Testis (tissue), 2 donors: ENCODE measurements at regions not wholly inside any gene's neighbourhood (a gene's known extent, or its start where the extent isn't known, plus 50 kb on each side); places are given as distances from the start of the nearest gene placed in this dataset.
"Not testable (repeated sequence)": the region's sequence is repeated elsewhere in the genome, so short reads cannot be mapped to it uniquely, and the experiment has no call there.

ENCODE experiments used
- DNase-seq: peaks from one replicate; pipeline ENCODE4 v3.0.0-alpha.2; 2019
- H3K27ac ChIP-seq, 2 donors: fragments of 200-600 bp; sonication (generic); one replicate each; pipeline ENCODE4 v1.5.1; 2019
- H3K27me3 ChIP-seq: fragments of 200-600 bp; sonication (generic); one replicate; pipeline ENCODE4 v1.5.1; 2019
- H3K36me3 ChIP-seq: fragments of 200-600 bp; sonication (generic); one replicate; pipeline ENCODE4 v1.5.1; 2017; ENCODE audit warnings: low read depth; ENCODE audit errors: missing control alignments
- H3K4me1 ChIP-seq: fragments of 200-600 bp; sonication (generic); one replicate; pipeline ENCODE4 v1.5.1; 2019
- H3K4me3 ChIP-seq, 2 donors: fragments of 200-600 bp; sonication (generic); one replicate each; pipeline ENCODE4 v1.5.1; 2017 to 2019
- H3K9me3 ChIP-seq: fragments of 200-600 bp; sonication (generic); one replicate; pipeline ENCODE4 v1.5.1; 2017
- POLR2A ChIP-seq: fragments of 450-650 bp; IDR thresholded peaks from one replicate; pipeline ENCODE4 v1.6.1; 2017; ENCODE audit warnings: antibody characterized with exemption, mild to moderate bottlenecking, moderate library complexity
- WGBS, 2 donors: methylation state at CpG; one replicate each; pipeline ENCODE4 v1.1.5; 2018; 5-methylcytosine and 5-hydroxymethylcytosine counted together
- intact Hi-C: fragments of 100-400 bp; cut with DNase I; formaldehyde crosslinking; loops from one replicate; pipeline ENCODE4 v1.15.1; 2023; ENCODE audit warnings: low total_unique reads
- TF ChIP-seq, protein P1 (sequence below), 3 experiments: fragments of 450-650 bp in 2 of 3; fragments of 200-600 bp in 1 of 3; sonication (generic) in 1 of 3; IDR thresholded peaks; one replicate each; pipeline ENCODE4 v1.5.1; 2016 to 2019; ENCODE audit warnings: antibody characterized with exemption in 3 of 3, mild to moderate bottlenecking in 2 of 3, moderate library complexity in 1 of 3

DNA sequence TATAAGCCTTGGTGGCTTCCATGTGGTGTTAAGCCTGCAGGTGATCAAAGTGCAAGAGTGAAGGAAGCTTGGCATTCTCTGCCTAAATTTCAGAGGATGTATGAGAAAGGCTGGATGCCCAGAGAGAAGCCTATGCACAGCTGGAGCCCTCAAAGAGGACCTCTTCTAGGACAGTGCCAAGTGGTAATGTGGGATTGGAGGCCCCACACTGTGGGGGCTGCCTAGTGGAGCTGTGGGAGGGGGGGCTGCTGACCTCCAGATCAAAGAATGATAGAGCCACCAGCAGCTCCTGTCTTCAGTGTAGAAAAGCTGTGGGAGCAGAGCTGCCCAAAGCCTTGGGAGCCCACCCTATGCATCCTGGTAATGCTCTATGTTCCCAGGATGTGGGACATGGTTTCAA, 1512.7 kb upstream of the TPTE start:
- no peaks in the 10 kb centered on the region for H3K27me3 ChIP-seq
- H3K9me3 ChIP-seq, result no peaks in the 10 kb centered on the region
- no peak for DNase-seq
- intact Hi-C loops, result no loop called here
- TF ChIP-seq, protein P1, sequence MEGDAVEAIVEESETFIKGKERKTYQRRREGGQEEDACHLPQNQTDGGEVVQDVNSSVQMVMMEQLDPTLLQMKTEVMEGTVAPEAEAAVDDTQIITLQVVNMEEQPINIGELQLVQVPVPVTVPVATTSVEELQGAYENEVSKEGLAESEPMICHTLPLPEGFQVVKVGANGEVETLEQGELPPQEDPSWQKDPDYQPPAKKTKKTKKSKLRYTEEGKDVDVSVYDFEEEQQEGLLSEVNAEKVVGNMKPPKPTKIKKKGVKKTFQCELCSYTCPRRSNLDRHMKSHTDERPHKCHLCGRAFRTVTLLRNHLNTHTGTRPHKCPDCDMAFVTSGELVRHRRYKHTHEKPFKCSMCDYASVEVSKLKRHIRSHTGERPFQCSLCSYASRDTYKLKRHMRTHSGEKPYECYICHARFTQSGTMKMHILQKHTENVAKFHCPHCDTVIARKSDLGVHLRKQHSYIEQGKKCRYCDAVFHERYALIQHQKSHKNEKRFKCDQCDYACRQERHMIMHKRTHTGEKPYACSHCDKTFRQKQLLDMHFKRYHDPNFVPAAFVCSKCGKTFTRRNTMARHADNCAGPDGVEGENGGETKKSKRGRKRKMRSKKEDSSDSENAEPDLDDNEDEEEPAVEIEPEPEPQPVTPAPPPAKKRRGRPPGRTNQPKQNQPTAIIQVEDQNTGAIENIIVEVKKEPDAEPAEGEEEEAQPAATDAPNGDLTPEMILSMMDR (IDR thresholded peaks at IDR 0.05), result no peak
- TF ChIP-seq POLR2A, result no peak
- H3K27ac ChIP-seq, result no peak overlapping the region
- no peaks in the 10 kb centered on the region for H3K4me1 ChIP-seq
- no peaks in the 10 kb centered on the region for H3K36me3 ChIP-seq
- H3K4me3 ChIP-seq, result no peak overlapping the region

DNA sequence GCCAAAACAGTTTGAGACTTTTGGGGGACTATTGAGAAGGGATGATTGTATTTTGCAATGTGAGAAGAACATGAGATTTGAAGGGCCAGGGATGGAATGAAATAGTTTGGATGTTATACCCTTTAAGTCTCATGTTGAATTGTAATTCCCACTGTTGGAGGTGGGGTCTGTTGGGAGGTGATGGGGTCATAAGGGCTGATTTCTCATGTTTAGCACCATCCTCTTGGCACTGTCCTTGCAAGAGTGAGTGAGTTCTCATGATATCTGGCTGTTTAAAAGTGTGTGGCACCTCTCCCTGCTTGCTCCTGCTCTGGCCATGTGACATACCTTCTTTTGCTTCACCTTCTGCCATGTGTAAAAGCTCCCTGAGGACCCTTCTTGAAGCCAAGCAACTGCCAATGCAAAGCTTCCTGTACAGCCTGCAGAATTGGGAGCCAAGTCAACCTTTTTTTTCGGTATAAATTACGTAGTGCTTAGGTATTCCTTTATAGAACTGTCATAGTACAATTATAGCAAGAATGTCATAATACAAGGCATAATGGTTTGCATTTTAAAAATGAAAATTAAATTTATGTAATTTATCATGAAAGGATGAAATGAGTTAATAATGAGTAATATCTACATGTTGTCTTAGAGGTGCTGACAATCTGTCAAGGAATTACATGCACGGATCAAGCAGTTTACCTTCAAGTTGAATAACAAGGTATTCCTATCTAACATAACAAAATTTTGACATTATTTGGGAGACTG, 1511.9 kb upstream of the TPTE start:
- H3K36me3 ChIP-seq, H3K9me3 ChIP-seq, H3K4me3 ChIP-seq, H3K27ac ChIP-seq, H3K27me3 ChIP-seq, intact Hi-C loops, H3K4me1 ChIP-seq, DNase-seq: not testable (repeated sequence)
- WGBS, 2 donors, result 35 to 39% methylated on average over 3 of the region's 3 CpGs

DNA sequence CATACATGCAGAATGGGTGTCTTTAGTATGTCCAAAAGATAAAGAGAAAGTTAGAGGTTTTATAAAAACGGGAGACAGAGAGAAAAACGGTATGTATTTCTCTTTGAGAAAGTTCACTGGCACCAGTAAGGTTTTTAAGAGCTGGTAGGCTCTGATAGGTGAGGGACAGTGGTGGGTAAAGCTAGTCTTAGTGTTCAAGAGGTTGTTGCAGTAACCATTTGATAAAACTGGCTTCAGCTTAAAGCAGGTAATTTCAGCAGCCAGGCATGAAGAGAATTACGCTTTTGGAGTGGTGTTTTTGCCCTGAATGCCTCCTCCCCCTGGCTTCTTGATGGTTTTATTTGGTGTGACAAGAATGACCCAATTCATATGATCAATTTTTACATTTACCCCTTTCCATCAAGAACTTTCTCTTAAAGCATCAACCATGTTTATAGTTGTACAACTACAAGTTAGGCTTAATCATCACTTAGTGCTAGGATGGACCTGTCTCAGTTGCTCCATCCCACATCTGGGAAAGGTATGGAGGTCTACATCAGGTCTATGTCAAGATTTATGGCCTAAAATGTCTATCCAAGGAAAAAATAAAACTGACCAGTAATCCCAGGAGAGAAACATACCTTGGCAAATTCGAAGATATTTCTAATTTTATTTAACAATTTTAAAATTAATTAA, 1511.1 kb upstream of the TPTE start:
- H3K27me3 ChIP-seq, H3K9me3 ChIP-seq, DNase-seq, H3K4me3 ChIP-seq, intact Hi-C loops, H3K4me1 ChIP-seq, H3K36me3 ChIP-seq, H3K27ac ChIP-seq: not testable (repeated sequence)
- 13 to 15% methylated on average over 4 of the region's 4 CpGs for whole genome bisulfite sequencing, 2 donors

DNA sequence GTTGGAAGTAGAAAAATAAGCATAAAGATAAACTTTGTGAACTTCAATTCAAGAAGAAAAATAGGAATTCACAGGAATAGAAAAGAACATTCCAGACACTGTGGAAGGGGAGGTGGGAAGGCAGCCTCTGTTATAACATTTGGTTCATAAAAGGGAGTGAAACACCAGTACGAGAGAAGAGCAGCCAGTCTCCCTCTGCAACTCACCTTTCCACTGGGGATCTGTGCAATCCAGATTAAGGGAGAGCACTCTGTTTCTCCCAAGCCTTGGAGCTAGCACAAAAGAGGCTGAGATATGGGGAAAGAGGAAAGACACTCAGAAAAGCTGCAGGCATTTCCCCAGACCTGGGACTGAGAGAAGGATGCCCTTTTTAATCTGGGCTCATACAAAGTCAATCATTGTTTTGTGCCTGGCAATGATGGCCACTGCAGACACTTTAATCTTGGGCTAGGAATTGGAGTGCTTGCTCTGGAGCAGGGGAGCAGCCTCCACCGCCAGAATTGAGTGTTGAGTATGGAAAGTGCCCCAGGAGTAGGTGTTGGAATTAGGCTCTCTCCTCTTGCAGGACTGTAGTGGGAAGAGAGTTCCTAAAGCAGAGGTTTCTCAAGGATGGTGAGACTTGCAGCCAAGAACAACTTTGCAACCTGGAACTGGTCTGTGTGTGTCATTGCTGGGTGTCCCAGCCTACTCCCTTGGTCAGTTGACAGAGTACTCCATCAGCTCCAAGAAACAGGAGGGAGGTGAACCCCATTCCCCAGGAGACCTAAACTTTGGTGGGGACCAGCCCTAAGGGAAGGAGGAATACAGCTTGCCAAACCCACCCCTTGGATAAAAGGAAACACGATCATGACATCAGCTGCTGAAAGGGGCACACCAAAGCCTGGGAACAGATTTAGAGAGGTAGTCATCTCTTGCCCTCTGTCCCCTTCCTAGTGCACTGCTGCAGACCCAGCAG, 1510.2 kb upstream of the TPTE start:
- DNase-seq, result not testable (repeated sequence)

DNA sequence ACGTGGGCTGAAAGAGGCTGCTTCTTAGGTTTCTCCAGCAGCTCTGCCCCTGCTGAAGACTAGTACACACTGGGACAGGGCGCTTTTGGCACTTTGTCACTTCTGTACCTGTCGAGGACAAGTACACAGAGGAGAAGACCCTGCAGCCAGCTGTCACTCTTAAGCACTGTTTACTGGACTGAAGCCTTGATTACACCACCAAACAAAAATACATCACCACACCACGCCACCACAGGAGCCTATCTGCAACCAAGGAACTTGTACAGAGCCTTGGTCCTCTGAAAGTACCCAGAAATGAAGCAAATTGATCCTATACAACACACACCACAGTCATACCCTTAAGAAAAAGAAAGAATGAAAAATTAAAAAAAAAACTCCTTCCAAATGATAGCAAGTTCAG, 1509.5 kb upstream of the TPTE start:
- DNase-seq, H3K27ac ChIP-seq, H3K36me3 ChIP-seq, H3K4me1 ChIP-seq, intact Hi-C loops, H3K4me3 ChIP-seq, H3K27me3 ChIP-seq, H3K9me3 ChIP-seq: not testable (repeated sequence)
- WGBS, 2 donors, result 38 to 39% methylated on average over 4 of the region's 4 CpGs

More for the DNA sequence above, 1510.2 kb upstream of the TPTE start:
- H3K4me1 ChIP-seq, H3K27me3 ChIP-seq, H3K4me3 ChIP-seq, H3K9me3 ChIP-seq, H3K36me3 ChIP-seq, H3K27ac ChIP-seq, intact Hi-C loops: not testable (repeated sequence)
- 35 to 58% methylated on average over 3 of the region's 3 CpGs for WGBS, 2 donors

DNA sequence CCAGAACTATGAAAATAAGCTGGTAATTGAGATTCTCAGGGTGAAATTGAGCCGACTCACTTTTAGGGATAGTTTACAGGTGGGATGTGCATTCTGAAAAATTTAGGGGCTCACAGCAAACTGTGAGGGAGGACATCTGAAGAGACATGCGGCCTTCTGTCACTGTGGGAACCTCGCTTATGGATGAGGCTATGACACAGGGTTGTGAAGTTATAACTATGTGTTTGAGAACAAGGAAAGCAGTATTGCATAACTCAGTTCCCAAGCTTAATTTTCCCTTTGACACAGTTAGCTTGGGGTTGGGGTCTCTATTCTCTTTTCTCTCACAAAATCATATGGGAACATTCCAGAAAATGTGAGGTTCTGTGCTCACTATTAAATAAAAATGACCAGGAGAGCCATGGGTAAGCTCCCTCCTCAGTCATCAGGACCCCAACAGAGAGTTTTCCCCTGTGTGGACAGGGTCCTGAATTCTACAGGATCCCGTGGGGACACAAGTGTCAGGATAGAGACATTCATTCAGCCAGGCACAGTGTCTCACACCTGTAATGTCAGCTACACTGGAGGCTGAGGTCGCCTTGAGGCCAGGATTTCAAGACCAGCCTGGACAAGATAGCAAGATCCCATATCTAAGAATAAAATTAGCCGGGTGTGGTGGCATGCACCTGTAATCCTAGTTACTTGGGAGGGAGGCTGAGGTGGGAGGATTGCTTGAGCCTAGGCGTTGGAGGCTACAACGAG, 1507.7 kb upstream of the TPTE start:
- H3K27me3 ChIP-seq, intact Hi-C loops, DNase-seq, H3K4me3 ChIP-seq, H3K27ac ChIP-seq, H3K9me3 ChIP-seq, H3K36me3 ChIP-seq, H3K4me1 ChIP-seq: not testable (repeated sequence)
- WGBS, 2 donors, result 44 to 45% methylated on average over 8 of the region's 8 CpGs

DNA sequence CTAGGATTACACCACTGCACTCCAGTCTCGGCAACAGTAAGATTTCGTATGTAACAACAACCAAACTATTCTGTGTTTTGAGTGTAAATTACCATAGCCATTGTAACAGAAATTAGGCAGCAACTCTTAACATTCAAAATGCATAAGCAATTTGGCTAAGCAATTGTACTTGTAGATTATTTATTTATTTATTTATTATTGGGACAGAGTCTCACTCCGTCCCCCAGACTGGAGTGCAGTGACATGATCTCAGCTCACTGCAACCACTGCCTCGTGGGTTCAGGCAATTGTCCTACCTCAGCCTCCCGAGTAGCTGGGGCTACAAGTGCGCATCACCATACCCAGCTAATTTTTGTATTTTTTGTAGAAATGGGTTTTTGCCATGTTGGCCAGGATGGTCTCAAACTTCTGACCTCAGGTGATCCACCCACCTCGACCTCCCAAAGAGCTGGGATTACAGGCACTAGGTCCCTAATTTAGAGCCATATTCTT, 1507.1 kb upstream of the TPTE start:
- DNase-seq, H3K36me3 ChIP-seq, H3K4me3 ChIP-seq, intact Hi-C loops, H3K4me1 ChIP-seq, H3K27me3 ChIP-seq, H3K9me3 ChIP-seq, H3K27ac ChIP-seq: not testable (repeated sequence)
- WGBS, 2 donors, result 57 to 59% methylated on average over 7 of the region's 7 CpGs

DNA sequence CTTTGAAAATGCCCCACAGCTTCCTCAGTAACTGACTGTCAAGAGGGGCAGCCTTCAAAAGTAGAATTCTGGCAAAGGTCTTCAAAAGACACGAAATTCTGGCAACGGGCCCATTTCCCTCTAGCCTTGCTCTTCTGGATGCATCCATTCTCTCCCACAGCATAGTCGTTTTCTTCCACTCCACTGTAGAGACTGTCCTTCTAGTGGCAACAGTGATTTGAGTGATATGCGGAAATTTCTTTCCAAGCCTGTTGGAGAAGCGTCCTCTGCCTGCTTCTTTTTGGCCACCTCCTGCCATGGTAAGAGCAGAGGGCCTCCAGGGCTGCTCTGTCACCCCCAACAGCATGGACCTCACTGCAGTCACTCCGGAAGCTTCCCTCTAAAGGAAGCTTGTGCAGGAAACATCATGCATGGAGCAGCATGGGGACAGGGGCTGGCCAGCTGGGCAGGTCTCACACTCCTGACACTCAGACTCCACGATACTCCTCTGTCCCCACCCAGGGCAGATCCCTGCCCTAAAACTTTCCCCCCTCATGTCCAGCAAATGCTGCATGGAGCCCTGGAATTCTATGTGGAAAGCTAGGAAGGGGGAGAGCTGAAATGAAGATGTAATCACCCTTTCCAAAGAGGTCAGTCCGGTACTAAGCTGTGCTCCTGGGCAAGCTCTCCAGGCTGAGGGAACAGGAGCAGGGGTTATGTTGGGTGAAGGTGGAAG, 1505.7 kb upstream of the TPTE start:
- not testable (repeated sequence) for H3K27me3 ChIP-seq

DNA sequence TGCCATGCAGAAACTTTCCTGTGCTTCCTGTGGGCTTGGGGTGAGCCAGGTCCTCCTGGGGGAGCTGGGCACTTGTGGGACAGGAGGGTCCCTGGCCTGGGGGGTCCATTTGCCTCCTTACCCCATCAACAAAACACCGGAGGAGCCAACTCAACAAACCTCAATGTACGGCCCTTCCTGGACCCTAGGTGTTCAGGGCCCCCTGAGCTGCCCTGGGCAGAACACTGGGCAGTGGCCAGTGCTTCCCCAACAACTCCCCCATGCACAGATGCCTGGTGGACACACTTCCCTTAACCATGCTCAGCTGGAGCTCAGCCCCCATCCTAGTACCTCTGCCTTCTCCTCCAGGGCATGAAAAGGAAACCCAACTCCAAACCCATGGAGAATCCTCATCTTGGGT, 1504.2 kb upstream of the TPTE start:
- H3K9me3 ChIP-seq, DNase-seq, H3K4me1 ChIP-seq, H3K27me3 ChIP-seq, intact Hi-C loops, H3K4me3 ChIP-seq, H3K27ac ChIP-seq, H3K36me3 ChIP-seq: not testable (repeated sequence)
- WGBS, 2 donors, result 46% methylated on average over 2 of the region's 2 CpGs; no CpG with 5 or more reads in 1 of the 2 donors

More for the DNA sequence above, 1505.7 kb upstream of the TPTE start:
- H3K4me3 ChIP-seq, H3K27ac ChIP-seq, H3K9me3 ChIP-seq, H3K4me1 ChIP-seq, DNase-seq, intact Hi-C loops, H3K36me3 ChIP-seq: not testable (repeated sequence)
- WGBS, 2 donors, result 46 to 49% methylated on average over 8 of the region's 8 CpGs
